ENCODE measurements at regions not wholly inside any gene's neighbourhood (a gene's known extent, or its start where the extent isn't known, plus 50 kb on each side); places are given as distances from the start of the nearest gene placed in this dataset.

DNA sequence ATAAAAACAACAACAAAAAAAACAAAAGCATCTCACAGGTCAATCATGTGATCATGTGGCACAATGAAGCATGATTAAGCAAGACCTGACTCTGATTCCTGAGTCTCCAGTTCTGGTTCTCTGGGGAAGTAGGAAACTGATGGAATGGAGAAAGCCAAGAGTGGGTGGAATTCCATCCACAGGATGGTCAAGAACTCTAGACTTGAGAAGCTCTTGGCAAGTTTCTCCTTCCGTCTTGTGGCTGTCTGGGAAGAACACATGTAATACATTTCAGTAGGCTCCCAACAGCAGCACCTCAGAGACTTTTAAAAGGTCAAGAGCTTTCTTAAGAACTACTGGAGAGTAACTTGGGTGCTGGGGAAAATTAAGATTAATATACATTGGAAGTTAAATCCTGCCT lies 78.6 kb upstream of the TSHZ3 start:
- TF ChIP-seq ZNF274 (IDR thresholded peaks at IDR 0.05; ENCODE audit: low read depth, low read length) (no peak), YY1 (IDR thresholded peaks at IDR 0.05; ENCODE audit: insufficient read depth, insufficient read length) (no peak)
